Kidney (tissue), 13 donors: ENCODE measurements at regions not wholly inside any gene's neighbourhood (a gene's known extent, or its start where the extent isn't known, plus 50 kb on each side); places are given as distances from the start of the nearest gene placed in this dataset.

Source experiments
- DNase-seq, 5 donors: peaks; one replicate each; pipeline ENCODE4 v3.0.0-alpha.2; 2013 to 2020
- FAIRE-seq: peaks from 2 replicates; lab custom pipeline; 2012; peaks lifted over from hg19 to GRCh38; lab: Jason Lieb, UNC
- H3K27ac ChIP-seq, 2 donors: one replicate each; pipeline ENCODE4 v1.7.0; 2013; ENCODE audit warnings: low read depth in 2 of 2, low read length in 2 of 2, inconsistent platforms in 1 of 2
- H3K27me3 ChIP-seq: one replicate; pipeline ENCODE4 v1.7.1; 2013; ENCODE audit warnings: low read length, inconsistent platforms; ENCODE audit not compliant: control insufficient read depth, insufficient read depth
- H3K36me3 ChIP-seq, 3 donors: one replicate each; pipeline versions ENCODE4 v1.7.0 to v1.7.1; 2013; ENCODE audit warnings: low read length in 3 of 3, control low read depth in 1 of 3, inconsistent platforms in 1 of 3; ENCODE audit not compliant: insufficient read depth in 3 of 3, control insufficient read depth in 2 of 3
- H3K4me1 ChIP-seq, 3 donors: one replicate each; pipeline versions ENCODE4 v1.7.0 to v1.7.1; 2013; ENCODE audit warnings: low read length in 3 of 3, inconsistent platforms in 1 of 3, low read depth in 1 of 3; ENCODE audit not compliant: control insufficient read depth in 2 of 3, insufficient read depth in 2 of 3
- H3K4me3 ChIP-seq, 3 donors: one replicate each; pipeline versions ENCODE4 v1.7.0 to v1.8.1; 2013; ENCODE audit warnings: low read length in 3 of 3, control low read depth in 1 of 3, inconsistent platforms in 1 of 3
- H3K9ac ChIP-seq, 3 donors: one replicate each; pipeline versions ENCODE4 v1.7.0 to v1.7.1; 2013; ENCODE audit warnings: low read length in 3 of 3, control low read depth in 1 of 3, inconsistent platforms in 1 of 3
- H3K9me3 ChIP-seq, 3 donors: one replicate each; pipeline versions ENCODE4 v1.7.0 to v1.7.1; 2013; ENCODE audit warnings: low read length in 3 of 3, control low read depth in 1 of 3, inconsistent platforms in 1 of 3; ENCODE audit not compliant: control insufficient read depth in 2 of 3, insufficient read depth in 1 of 3
- CTCF ChIP-seq: IDR thresholded peaks from 3 replicates; pipeline ENCODE4 v1.5.1; 2012; ENCODE audit warnings: mild to moderate bottlenecking, moderate library complexity, borderline replicate concordance; ENCODE audit not compliant: insufficient read depth; ENCODE audit errors: extremely low read depth
- intact Hi-C: fragments of 100-400 bp; cut with DNase I; formaldehyde crosslinking; loops from one replicate; pipeline ENCODE4 v1.11.1; 2022
- donor health status: control.
- donor health status: control.
- donor health status: control.
- donor health status: control.
- donor health status: control.
- donor health status: DM: yes; HTN: yes; CAD: no.
- donor health status: Normal renal cell carcinoma (clear cell type).

GRCh38 chr10:36443233-36443632 lies 682.2 kb upstream of the ANKRD30A start:
- Histone ChIP-seq H3K27ac (no peak overlapping the region), H3K27me3 (no peaks in the 10 kb centered on the region), H3K9me3 (no peaks in the 10 kb centered on the region), H3K9ac (no peak overlapping the region), H3K4me3 (no peak overlapping the region), H3K36me3 (no peaks in the 10 kb centered on the region), H3K4me1 (peaks cover 0 to 4% (median 0%) of the 10 kb centered on the region in 3 donors)
- TF ChIP-seq CTCF, result no peak
- FAIRE-seq, result no peak
- no peak for DNase-seq
- intact Hi-C loops, result no loop called here

GRCh38 chr10:36441557-36441956 lies 683.8 kb upstream of the ANKRD30A start:
- no peaks in the 10 kb centered on the region for H3K9me3 ChIP-seq
- H3K4me3 ChIP-seq, result no peak overlapping the region
- no peak for FAIRE-seq
- H3K27me3 ChIP-seq, result no peaks in the 10 kb centered on the region
- H3K27ac ChIP-seq, result no peak overlapping the region
- H3K9ac ChIP-seq, result no peak overlapping the region
- no peaks in the 10 kb centered on the region for H3K36me3 ChIP-seq
- peaks cover 0 to 4% (median 2%) of the 10 kb centered on the region in 3 donors for H3K4me1 ChIP-seq
- TF ChIP-seq CTCF, result no peak
- DNase-seq, result no peak
- intact Hi-C loops, result no loop called here

GRCh38 chr10:36440539-36440938 lies 684.9 kb upstream of the ANKRD30A start:
- H3K27ac ChIP-seq, result no peak overlapping the region
- H3K4me3 ChIP-seq, result no peak overlapping the region
- peaks cover 0 to 4% (median 2%) of the 10 kb centered on the region in 3 donors for H3K4me1 ChIP-seq
- FAIRE-seq (no peak), DNase-seq (no peak)
- H3K9me3 ChIP-seq, result no peaks in the 10 kb centered on the region
- H3K9ac ChIP-seq, result no peak overlapping the region
- intact Hi-C loops, result no loop called here
- H3K27me3 ChIP-seq, result no peaks in the 10 kb centered on the region
- no peaks in the 10 kb centered on the region for H3K36me3 ChIP-seq
- no peak for TF ChIP-seq CTCF

- FAIRE-seq (no peak), DNase-seq (no peak)
- peaks cover 0 to 4% (median 2%) of the 10 kb centered on the region in 3 donors for H3K4me1 ChIP-seq
- H3K27ac ChIP-seq, result no peak overlapping the region
- intact Hi-C loops, result no loop called here
- no peak overlapping the region for H3K4me3 ChIP-seq
- no peaks in the 10 kb centered on the region for H3K27me3 ChIP-seq
- H3K9ac ChIP-seq, result no peak overlapping the region
- no peaks in the 10 kb centered on the region for H3K9me3 ChIP-seq
- TF ChIP-seq CTCF, result no peak
- H3K36me3 ChIP-seq, result no peaks in the 10 kb centered on the region
Measured at GRCh38 chr10:36437367-36437766, 688.0 kb upstream of the ANKRD30A start.
